IMR-90 (cell line): ENCODE measurements at regions not wholly inside any gene's neighbourhood (a gene's known extent, or its start where the extent isn't known, plus 50 kb on each side); places are given as distances from the start of the nearest gene placed in this dataset.

ENCODE experiments used
- ATAC-seq: fragments of 200-7000 bp; cut with Tn5 transposase; 2 replicates; pipeline ENCODE4 v1.9.1; 2020; ENCODE audit warnings: low read depth, mild to moderate bottlenecking, moderate library complexity
- BruUV-seq: library from RNA; stranded (reverse); fragments of 400-500 nt; replicated peaks from 2 replicates; lab custom pipeline; 2021; lab: Mats Ljungman, UMichigan
- CTCF ChIA-PET: fragments of 300-600 bp; formaldehyde crosslinking; extraction: SDS; loops from one replicate; lab custom pipeline; 2021; ENCODE audit warnings: antibody characterized with exemption; lab: Yijun Ruan, JAX
- POLR2A ChIA-PET: fragments of 300-600 bp; sonication (Branson Sonifier 250); formaldehyde crosslinking; loops from one replicate; lab custom pipeline; 2022; ENCODE audit warnings: antibody characterized with exemption; ENCODE audit not compliant: unreplicated experiment; lab: Charles Lee
- DNase-seq: peaks from one replicate; pipeline ENCODE4 v3.0.0; 2013
- H2AFZ ChIP-seq: replicated peaks from 2 replicates; pipeline ENCODE3; 2013; ENCODE audit warnings: low read length, mild to moderate bottlenecking; ENCODE audit not compliant: poor library complexity
- H2AK5ac ChIP-seq: 2 replicates; pipeline ENCODE4 v1.6.1; 2013; ENCODE audit warnings: low read depth, low read length, inconsistent platforms
- H2AK9ac ChIP-seq: replicated peaks from 2 replicates; pipeline ENCODE3; 2013; ENCODE audit warnings: mild to moderate bottlenecking, low read depth, low read length, moderate library complexity; ENCODE audit not compliant: poor library complexity
- H2BK120ac ChIP-seq: 2 replicates; pipeline ENCODE4 v1.6.1; 2013; ENCODE audit warnings: low read depth, low read length, inconsistent platforms
- H2BK15ac ChIP-seq: 3 replicates; pipeline ENCODE4 v1.6.1; 2013; ENCODE audit warnings: low read depth, low read length, inconsistent platforms
- H2BK20ac ChIP-seq: 2 replicates; pipeline ENCODE4 v1.6.1; 2013; ENCODE audit warnings: low read depth, mild to moderate bottlenecking, inconsistent platforms, low read length, moderate library complexity
- H2BK5ac ChIP-seq: 2 replicates; pipeline ENCODE4 v1.6.1; 2013; ENCODE audit warnings: mild to moderate bottlenecking, low read depth, low read length, inconsistent platforms; ENCODE audit not compliant: poor library complexity, severe bottlenecking
- H3K14ac ChIP-seq: replicated peaks from 2 replicates; pipeline ENCODE4 v1.6.1; 2013; ENCODE audit warnings: low read depth, low read length, inconsistent platforms
- H3K18ac ChIP-seq: 2 replicates; pipeline ENCODE4 v1.6.1; 2013; ENCODE audit warnings: low read depth, low read length, control low read depth
- H3K23ac ChIP-seq: 2 replicates; pipeline ENCODE4 v1.6.1; 2013; ENCODE audit warnings: low read depth, low read length, inconsistent platforms
- H3K27ac ChIP-seq: 2 replicates; pipeline ENCODE4 v1.5.1; 2013; ENCODE audit warnings: mild to moderate bottlenecking, control low read depth, low read length; ENCODE audit not compliant: insufficient read depth
- H3K27me3 ChIP-seq: 2 replicates; pipeline ENCODE4 v1.6.1; 2013; ENCODE audit warnings: low read length; ENCODE audit not compliant: control insufficient read depth, insufficient read depth
- H3K36me3 ChIP-seq: 2 replicates; pipeline ENCODE4 v1.6.1; 2013; ENCODE audit warnings: low read length, mixed read lengths; ENCODE audit not compliant: control insufficient read depth, insufficient read depth
- H3K4ac ChIP-seq: 2 replicates; pipeline ENCODE4 v1.6.1; 2013; ENCODE audit warnings: low read depth, low read length, inconsistent platforms
- H3K4me1 ChIP-seq: 2 replicates; pipeline ENCODE4 v1.6.1; 2013; ENCODE audit warnings: low read length, mixed read lengths; ENCODE audit not compliant: control insufficient read depth, insufficient read depth
- H3K4me2 ChIP-seq: 2 replicates; pipeline ENCODE4 v1.6.1; 2013; ENCODE audit warnings: low read depth, mild to moderate bottlenecking, control low read depth, low read length, moderate library complexity
- H3K4me3 ChIP-seq: 2 replicates; pipeline ENCODE4 v1.5.1; 2013; ENCODE audit warnings: low read depth, mild to moderate bottlenecking, control low read depth, low read length, moderate library complexity; ENCODE audit not compliant: insufficient read depth
- H3K56ac ChIP-seq: 2 replicates; pipeline ENCODE4 v1.6.1; 2013; ENCODE audit warnings: low read length, inconsistent platforms; ENCODE audit not compliant: insufficient read depth; ENCODE audit errors: extremely low read depth
- H3K79me1 ChIP-seq, 2 experiments: 2 replicates each; pipeline ENCODE4 v1.6.1; 2013; ENCODE audit warnings: low read length in 2 of 2, inconsistent platforms in 1 of 2, low read depth in 1 of 2
- H3K9ac ChIP-seq: 2 replicates; pipeline ENCODE4 v1.6.1; 2013; ENCODE audit warnings: low read depth, low read length, control low read depth
- H3K9me1 ChIP-seq: 2 replicates; pipeline ENCODE4 v1.6.1; 2013; ENCODE audit warnings: low read length, inconsistent platforms; ENCODE audit not compliant: insufficient read depth
- H3K9me3 ChIP-seq: 2 replicates; pipeline ENCODE4 v1.6.1; 2013; ENCODE audit warnings: low read length; ENCODE audit not compliant: control insufficient read depth, insufficient read depth
- H4K20me1 ChIP-seq: 2 replicates; pipeline ENCODE4 v1.6.1; 2013; ENCODE audit warnings: low read length, inconsistent platforms; ENCODE audit not compliant: insufficient read depth
- H4K5ac ChIP-seq: 2 replicates; pipeline ENCODE4 v1.6.1; 2013; ENCODE audit warnings: mild to moderate bottlenecking, low read depth, low read length, control low read depth
- H4K8ac ChIP-seq, 2 experiments: 2 replicates each; pipeline ENCODE4 v1.6.1; 2013; ENCODE audit warnings: low read depth in 2 of 2, low read length in 2 of 2, control low read depth in 1 of 2, inconsistent platforms in 1 of 2
- H4K91ac ChIP-seq: 2 replicates; pipeline ENCODE4 v1.6.1; 2013; ENCODE audit warnings: low read depth, low read length, inconsistent platforms; ENCODE audit not compliant: insufficient read depth
- BHLHE40 ChIP-seq: fragments of 150-350 bp; IDR thresholded peaks from 2 replicates; pipeline ENCODE4 v1.6.1; 2016; ENCODE audit warnings: mild to moderate bottlenecking, low read depth, low read length
- CEBPB ChIP-seq: IDR thresholded peaks from 2 replicates; pipeline ENCODE4 v1.6.1; 2012; ENCODE audit warnings: low read depth, low read length, improper control_type of control experiment
- CHD1 ChIP-seq: IDR thresholded peaks from 2 replicates; pipeline ENCODE4 v1.6.1; 2012; ENCODE audit warnings: low read depth, low read length, improper control_type of control experiment
- CTCF ChIP-seq: conservative IDR thresholded peaks from 2 replicates; pipeline ENCODE4 v1.5.1; 2012; ENCODE audit warnings: mild to moderate bottlenecking, low read depth, low read length, improper control_type of control experiment
- ELK1 ChIP-seq: fragments of 150-350 bp; IDR thresholded peaks from 2 replicates; pipeline ENCODE4 v1.6.1; 2016; ENCODE audit warnings: low read depth, mild to moderate bottlenecking, low read length, moderate library complexity, borderline replicate concordance
- FOS ChIP-seq: fragments of 150-350 bp; IDR thresholded peaks from 2 replicates; pipeline ENCODE4 v1.6.1; 2016; ENCODE audit warnings: low read depth, low read length
- MAFK ChIP-seq: IDR thresholded peaks from 2 replicates; pipeline ENCODE4 v1.6.1; 2012; ENCODE audit warnings: low read depth, low read length, improper control_type of control experiment
- MAZ ChIP-seq: IDR thresholded peaks from 2 replicates; pipeline ENCODE4 v1.6.1; 2012; ENCODE audit warnings: low read depth, mild to moderate bottlenecking, low read length, improper control_type of control experiment, moderate library complexity, borderline replicate concordance
- MXI1 ChIP-seq: IDR thresholded peaks from 2 replicates; pipeline ENCODE4 v1.6.1; 2012; ENCODE audit warnings: low read depth, mild to moderate bottlenecking, low read length, moderate library complexity, borderline replicate concordance
- NFE2L2 ChIP-seq: fragments of 150-350 bp; IDR thresholded peaks from 2 replicates; pipeline ENCODE4 v1.6.1; 2016; ENCODE audit warnings: low read depth, mild to moderate bottlenecking, low read length
- POLR2A ChIP-seq: IDR thresholded peaks from 2 replicates; pipeline ENCODE4 v1.6.1; 2012; ENCODE audit warnings: mild to moderate bottlenecking, low read depth, low read length
- RAD21 ChIP-seq: IDR thresholded peaks from 2 replicates; pipeline ENCODE4 v1.6.1; 2012; ENCODE audit warnings: low read length, improper control_type of control experiment
- RCOR1 ChIP-seq: IDR thresholded peaks from 2 replicates; pipeline ENCODE4 v1.6.1; 2012; ENCODE audit warnings: mild to moderate bottlenecking, low read length, improper control_type of control experiment; ENCODE audit not compliant: insufficient replicate concordance
- RFX5 ChIP-seq: IDR thresholded peaks from 2 replicates; pipeline ENCODE4 v1.8.0; 2012; ENCODE audit warnings: low read depth, mild to moderate bottlenecking, low read length, moderate library complexity
- SMC3 ChIP-seq: fragments of 150-350 bp; IDR thresholded peaks from 2 replicates; pipeline ENCODE4 v1.6.1; 2016; ENCODE audit warnings: low read depth, mild to moderate bottlenecking, antibody characterized with exemption, low read length, moderate library complexity
- WGBS, 2 experiments: methylation state at CpG; one replicate each; pipeline versions ENCODE4 v1.1.5 to v1.1.7; 2013; ENCODE audit warnings: missing lambda C conversion rate in 2 of 2; ENCODE audit not compliant: insufficient read length in 1 of 2; ENCODE audit errors: extremely low coverage in 2 of 2; 5-methylcytosine and 5-hydroxymethylcytosine counted together
- dilution Hi-C: fragments of 300-500 bp; cut with HindIII; formaldehyde crosslinking; loops from one replicate; pipeline ENCODE4 v1.14.3; 2018; ENCODE audit warnings: low sequenced_read_pairs; ENCODE audit not compliant: unreplicated experiment
- in situ Hi-C: fragments of 300-500 bp; cut with MboI; formaldehyde crosslinking; loops from 3 replicates; pipeline ENCODE4 v1.14.3; 2019; ENCODE audit warnings: low sequenced_read_pairs, inconsistent platforms, mixed read lengths
- intact Hi-C: fragments of 100-400 bp; cut with micrococcal nuclease; formaldehyde crosslinking; loops from 2 replicates; pipeline ENCODE4 v1.10.0; 2022
- TF ChIP-seq, protein P1 (sequence below): fragments of 150-350 bp; IDR thresholded peaks from 2 replicates; pipeline ENCODE4 v1.6.1; 2017; ENCODE audit warnings: mild to moderate bottlenecking, antibody characterized with exemption, low read length, low read depth

DNA sequence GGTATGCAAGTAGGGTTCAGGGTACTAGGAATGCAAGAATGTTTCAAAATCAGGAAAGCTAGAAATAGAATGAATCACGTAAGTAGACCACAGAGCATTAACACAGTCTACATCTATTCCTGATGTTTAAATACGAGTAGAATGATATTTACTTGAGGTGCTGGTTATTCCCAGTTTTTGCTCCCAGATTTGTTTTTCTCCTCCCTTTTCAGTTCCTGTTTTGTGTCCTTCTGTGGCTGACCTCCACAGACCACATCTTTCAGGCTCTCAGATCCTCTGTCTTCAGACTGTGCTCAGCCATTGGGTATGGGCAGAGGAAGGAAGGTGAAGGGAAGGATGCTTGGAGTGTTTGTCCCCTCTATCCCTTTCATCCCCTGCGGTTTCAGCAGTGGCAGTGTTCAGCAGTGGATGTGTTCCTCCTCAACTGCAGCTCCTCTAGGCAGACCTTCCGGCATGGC is 276.6 kb downstream of the ZNF621 start:
- H3K56ac ChIP-seq = no peak overlapping the region
- H2BK120ac ChIP-seq = no peak overlapping the region
- H3K9me1 ChIP-seq = no peaks in the 10 kb centered on the region
- no peak overlapping the region for H2AFZ ChIP-seq
- POLR2A ChIA-PET = no interaction called here
- no peak overlapping the region for H2BK15ac ChIP-seq
- DNase-seq (no peak), ATAC-seq (no peak)
- no peaks in the 10 kb centered on the region for H4K20me1 ChIP-seq
- H4K91ac ChIP-seq = no peak overlapping the region
- no peaks in the 10 kb centered on the region for H3K36me3 ChIP-seq
- dilution Hi-C loops (no loop called here), intact Hi-C loops (no loop called here), in situ Hi-C loops (no loop called here)
- no peak overlapping the region for H3K23ac ChIP-seq
- no peak overlapping the region for H2AK5ac ChIP-seq
- no peak overlapping the region for H4K8ac ChIP-seq
- H3K4ac ChIP-seq = no peak overlapping the region
- H3K79me1 ChIP-seq = no peaks in the 10 kb centered on the region
- no TSS peak for BruUV-seq
- H2AK9ac ChIP-seq = no peak overlapping the region
- no peak overlapping the region for H3K18ac ChIP-seq
- CTCF ChIA-PET = no interaction called here
- no peak overlapping the region for H3K4me3 ChIP-seq
- no peak overlapping the region for H3K4me2 ChIP-seq
- no peak overlapping the region for H4K5ac ChIP-seq
- H3K27me3 ChIP-seq = no peaks in the 10 kb centered on the region
- WGBS, 2 experiments = 100% methylated on average over 1 of the region's 4 CpGs; no CpG with 5 or more reads in 1 of the 2 experiments
- no peak overlapping the region for H2BK20ac ChIP-seq
- no peaks in the 10 kb centered on the region for H3K4me1 ChIP-seq
- H3K9me3 ChIP-seq = peaks cover 10% of the 10 kb centered on the region
- TF ChIP-seq RFX5 = no peak
- TF ChIP-seq MXI1 = no peak
- no peak for TF ChIP-seq SMC3
- TF ChIP-seq CHD1 = no peak
- no peak for TF ChIP-seq BHLHE40
- TF ChIP-seq FOS = no peak
- TF ChIP-seq POLR2A = no peak
- TF ChIP-seq RCOR1 = no peak
- TF ChIP-seq MAFK = no peak
- TF ChIP-seq CEBPB = no peak
- no peak for TF ChIP-seq NFE2L2
- TF ChIP-seq MAZ = no peak
- TF ChIP-seq RAD21 = no peak
- TF ChIP-seq, protein P1, sequence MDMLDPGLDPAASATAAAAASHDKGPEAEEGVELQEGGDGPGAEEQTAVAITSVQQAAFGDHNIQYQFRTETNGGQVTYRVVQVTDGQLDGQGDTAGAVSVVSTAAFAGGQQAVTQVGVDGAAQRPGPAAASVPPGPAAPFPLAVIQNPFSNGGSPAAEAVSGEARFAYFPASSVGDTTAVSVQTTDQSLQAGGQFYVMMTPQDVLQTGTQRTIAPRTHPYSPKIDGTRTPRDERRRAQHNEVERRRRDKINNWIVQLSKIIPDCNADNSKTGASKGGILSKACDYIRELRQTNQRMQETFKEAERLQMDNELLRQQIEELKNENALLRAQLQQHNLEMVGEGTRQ = no peak
- no peak for TF ChIP-seq ELK1
- no peak for TF ChIP-seq CTCF
- no peak overlapping the region for H3K27ac ChIP-seq
- no peak overlapping the region for H2BK5ac ChIP-seq
- no peak overlapping the region for H3K14ac ChIP-seq
- no peak overlapping the region for H3K9ac ChIP-seq
